SH-SY5Y (cell line): ENCODE measurements at regions not wholly inside any gene's neighbourhood (a gene's known extent, or its start where the extent isn't known, plus 50 kb on each side); places are given as distances from the start of the nearest gene placed in this dataset.

Source experiments
- GATA2 ChIP-seq: IDR thresholded peaks from 2 replicates; pipeline ENCODE4 v1.6.1; 2011; ENCODE audit warnings: mild to moderate bottlenecking, low read depth, low read length
- GATA3 ChIP-seq: IDR thresholded peaks from 2 replicates; pipeline ENCODE4 v1.6.1; 2011; ENCODE audit warnings: low read depth, mild to moderate bottlenecking, low read length, moderate library complexity

- no peak for TF ChIP-seq GATA3
- no peak for TF ChIP-seq GATA2
Measured at GRCh38 chr18:22734791-22735627, 198.1 kb upstream of the RBBP8 start.

GRCh38 chr18:22737054-22737453, 196.1 kb upstream of the RBBP8 start:
- no peak for TF ChIP-seq GATA3
- TF ChIP-seq GATA2 = no peak

DNA sequence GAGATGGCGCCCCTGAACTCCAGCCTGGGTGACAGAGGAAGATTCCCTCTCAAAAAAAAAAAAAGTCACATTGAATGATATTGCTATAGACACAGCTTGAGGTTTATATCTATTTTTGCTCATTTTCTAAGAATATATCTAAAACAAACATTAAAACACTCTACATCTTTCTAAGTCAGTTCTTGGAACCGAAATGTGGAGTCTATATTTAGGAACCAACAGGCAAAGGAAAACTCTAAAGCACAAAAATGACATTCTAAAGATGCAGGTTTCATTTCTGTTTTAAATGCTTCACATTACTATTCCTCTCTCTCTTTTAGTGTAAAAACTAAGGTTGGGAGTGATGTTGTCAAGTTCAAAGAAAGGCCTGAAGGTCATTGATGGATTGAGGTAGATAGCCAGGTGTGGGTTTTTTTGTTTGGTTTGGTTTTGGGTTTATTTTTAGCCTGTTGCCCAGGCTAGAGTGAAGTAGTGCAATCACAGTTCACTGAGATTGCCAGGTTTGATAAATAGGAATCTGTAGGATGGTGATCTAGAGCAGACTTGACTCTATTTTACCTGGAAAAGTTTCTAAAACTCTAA, 194.0 kb upstream of the RBBP8 start:
- no peak for TF ChIP-seq GATA2
- no peak for TF ChIP-seq GATA3

DNA sequence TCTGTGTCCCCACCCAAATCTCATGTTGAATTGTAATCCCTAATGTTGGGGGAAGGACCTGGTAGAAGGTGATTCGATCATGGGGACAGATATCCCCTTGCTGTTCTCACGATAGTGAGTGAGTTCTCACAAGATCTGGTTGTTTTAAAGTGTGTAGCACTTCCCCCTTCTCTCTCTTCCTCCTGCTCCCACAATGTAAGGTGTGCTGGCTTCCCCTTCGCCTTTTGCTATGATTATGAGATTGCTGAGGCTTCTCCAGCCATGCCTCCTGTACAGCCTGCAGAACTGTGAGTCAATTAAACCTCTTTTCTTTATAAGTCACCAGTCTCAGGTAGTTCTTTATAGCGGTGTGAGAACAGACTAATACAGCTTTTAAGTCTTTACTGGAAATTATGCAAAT, 193.3 kb upstream of the RBBP8 start:
- TF ChIP-seq GATA2 = no peak
- TF ChIP-seq GATA3 = no peak

DNA sequence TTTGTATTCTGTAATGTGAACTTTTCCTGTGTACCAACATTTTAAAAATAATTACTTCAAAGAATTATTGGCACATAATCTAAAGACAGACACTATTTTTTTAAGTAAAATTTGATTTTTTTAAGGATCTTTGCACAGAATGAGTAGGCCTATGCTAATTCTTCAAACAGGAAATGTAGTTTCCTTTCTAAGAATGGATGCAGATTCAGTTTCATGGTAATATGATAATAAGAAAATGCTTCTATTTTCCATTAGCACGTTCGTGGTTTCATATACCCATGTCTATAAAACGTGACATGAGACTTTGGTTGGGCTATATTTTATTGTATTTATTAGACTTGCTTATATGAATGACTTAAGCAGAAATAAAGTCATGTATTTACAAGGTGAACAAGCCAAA, 191.8 kb upstream of the RBBP8 start:
- TF ChIP-seq GATA3 = no peak
- TF ChIP-seq GATA2 = no peak

GRCh38 chr18:22742409-22742808, 190.7 kb upstream of the RBBP8 start:
- TF ChIP-seq GATA2 = no peak
- TF ChIP-seq GATA3 = no peak

GRCh38 chr18:22745966-22746365, 187.2 kb upstream of the RBBP8 start:
- no peak for TF ChIP-seq GATA3
- TF ChIP-seq GATA2 = no peak

DNA sequence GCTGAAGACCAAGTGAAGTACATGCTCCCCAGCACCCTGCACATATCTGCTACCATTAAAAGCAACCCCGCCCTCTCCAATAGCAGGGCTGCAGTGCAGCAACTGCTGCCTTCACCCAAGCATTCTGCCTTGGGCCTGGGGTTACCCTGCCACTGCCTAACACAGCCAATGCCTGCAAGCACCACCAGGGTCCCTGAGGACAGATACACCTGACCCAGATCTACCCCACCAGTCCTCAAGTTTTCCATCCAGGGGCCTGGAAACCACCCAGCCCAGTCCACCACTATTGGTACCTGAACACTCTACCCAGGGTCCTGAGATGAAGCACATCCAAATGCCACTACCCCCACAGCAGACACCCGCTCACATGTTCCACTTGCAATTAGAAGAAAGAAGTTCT, 181.1 kb upstream of the RBBP8 start:
- TF ChIP-seq GATA3 (no peak), GATA2 (no peak)

DNA sequence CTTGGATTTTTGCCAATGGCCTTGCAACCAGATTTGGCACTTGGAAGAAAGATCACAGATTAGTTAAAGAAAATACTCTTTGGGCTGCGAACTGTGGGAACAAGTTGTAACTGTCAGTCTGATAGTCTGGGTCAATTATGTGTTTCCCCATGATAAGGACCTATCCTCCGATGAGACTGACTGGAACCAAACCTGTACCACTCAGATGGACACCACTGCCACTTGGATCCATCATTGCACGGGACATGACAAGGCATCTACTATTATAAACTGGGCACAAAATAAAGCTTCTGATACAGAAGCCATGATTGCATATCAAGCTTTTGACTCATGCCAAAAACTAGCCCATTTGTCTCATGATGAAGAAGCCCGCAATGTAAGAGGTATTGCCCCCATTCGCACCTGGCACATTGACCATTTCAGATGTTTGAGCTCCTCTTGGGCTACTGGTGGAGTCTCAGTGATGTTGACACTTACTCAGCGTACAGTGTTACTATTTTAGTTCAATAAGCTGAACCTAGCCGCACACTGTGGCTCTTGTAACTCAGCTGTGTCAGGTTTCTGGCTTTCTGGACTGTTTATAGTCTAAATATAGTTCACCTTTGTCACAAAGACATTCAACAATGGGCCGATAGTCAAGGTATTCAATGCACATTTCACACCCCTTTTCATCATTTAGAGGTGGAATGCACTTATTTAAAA, 179.8 kb upstream of the RBBP8 start:
- TF ChIP-seq GATA2 (no peak), GATA3 (no peak)

GRCh38 chr18:22765896-22766295, 167.2 kb upstream of the RBBP8 start:
- no peak for TF ChIP-seq GATA3
- no peak for TF ChIP-seq GATA2

DNA sequence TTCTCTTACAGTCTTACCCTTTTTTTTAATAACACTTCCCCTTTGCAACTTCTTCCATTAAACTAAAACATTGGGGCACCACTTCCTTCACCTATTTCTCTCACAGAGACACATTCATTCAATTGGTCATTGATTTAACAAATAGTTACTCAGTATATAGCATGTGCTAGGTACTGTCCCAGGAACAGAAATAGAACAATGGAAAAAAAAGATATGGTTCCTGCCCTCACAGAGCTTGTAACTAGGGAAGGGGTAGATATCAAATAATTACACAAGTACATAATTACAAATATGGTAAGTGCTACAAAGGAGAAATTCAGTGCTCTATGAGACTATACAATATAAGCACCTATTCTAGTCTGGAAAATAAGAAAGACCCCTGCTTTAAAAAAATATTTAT, 165.5 kb upstream of the RBBP8 start:
- TF ChIP-seq GATA3 = no peak
- TF ChIP-seq GATA2 = no peak

- no peak for TF ChIP-seq GATA2
- no peak for TF ChIP-seq GATA3
Measured at GRCh38 chr18:22773944-22774343, 159.2 kb upstream of the RBBP8 start.

DNA sequence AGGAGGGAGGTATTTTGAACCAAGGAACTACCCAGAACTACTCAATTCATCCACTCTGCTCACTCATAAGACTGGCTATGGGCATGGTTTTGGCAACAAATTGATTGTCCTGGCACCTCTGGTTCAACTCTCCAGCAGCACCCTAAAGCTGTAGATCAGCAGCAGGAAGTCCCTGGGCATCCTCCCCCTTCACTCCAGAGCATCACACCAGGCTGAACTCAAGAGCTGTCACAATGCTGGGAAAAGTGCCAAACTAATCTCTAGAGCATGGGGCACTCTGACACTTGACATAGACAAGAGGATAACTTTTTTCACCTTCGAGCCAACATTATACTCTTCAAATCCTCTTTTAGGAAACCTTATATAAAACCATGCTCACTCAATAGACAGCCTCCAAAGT, 154.1 kb upstream of the RBBP8 start:
- no peak for TF ChIP-seq GATA2
- TF ChIP-seq GATA3 = no peak

DNA sequence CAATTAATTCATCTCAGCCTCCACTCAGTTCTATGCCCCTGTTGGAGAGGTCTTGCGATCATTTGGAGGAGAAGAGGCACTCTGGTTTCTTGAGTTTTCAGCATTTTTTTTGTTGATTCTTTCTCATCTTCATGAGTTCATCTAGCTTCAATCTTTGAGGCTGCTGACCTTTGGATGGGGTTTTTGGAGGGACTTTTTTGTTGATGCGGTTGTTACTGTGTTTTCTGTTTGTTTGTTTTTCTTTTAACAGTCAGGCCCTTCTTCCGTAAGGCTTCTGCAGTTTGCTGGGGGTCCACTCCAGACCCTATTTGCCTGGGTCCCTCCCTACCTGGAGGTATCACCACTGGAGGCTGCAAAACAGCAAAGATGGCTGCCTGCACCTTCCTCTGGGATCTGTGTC, 149.9 kb upstream of the RBBP8 start:
- TF ChIP-seq GATA2 = no peak
- TF ChIP-seq GATA3 = no peak

DNA sequence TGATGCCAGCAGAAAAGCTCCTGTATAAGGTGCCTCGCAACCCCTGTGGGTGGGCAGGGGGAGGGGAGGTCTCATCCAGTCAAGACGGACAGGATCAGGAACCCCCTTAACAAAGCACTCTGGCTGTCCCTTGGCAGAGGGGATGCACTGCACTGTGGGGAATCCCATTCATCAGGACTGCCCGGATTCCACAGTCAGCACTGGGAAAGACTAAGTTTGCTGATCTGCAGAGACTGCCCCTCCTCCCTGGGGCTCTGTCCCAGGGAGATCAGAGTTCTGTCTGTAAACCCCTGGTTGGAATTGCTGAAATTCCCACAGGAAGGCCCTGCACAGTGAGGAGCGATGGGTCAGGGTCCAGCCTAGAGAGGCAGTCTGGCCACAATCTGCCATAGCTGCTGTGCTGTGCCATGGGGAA, 149.5 kb upstream of the RBBP8 start:
- TF ChIP-seq GATA2 (no peak), GATA3 (no peak)
